ENCODE measurements at regions not wholly inside any gene's neighbourhood (a gene's known extent, or its start where the extent isn't known, plus 50 kb on each side); places are given as distances from the start of the nearest gene placed in this dataset.

DNA sequence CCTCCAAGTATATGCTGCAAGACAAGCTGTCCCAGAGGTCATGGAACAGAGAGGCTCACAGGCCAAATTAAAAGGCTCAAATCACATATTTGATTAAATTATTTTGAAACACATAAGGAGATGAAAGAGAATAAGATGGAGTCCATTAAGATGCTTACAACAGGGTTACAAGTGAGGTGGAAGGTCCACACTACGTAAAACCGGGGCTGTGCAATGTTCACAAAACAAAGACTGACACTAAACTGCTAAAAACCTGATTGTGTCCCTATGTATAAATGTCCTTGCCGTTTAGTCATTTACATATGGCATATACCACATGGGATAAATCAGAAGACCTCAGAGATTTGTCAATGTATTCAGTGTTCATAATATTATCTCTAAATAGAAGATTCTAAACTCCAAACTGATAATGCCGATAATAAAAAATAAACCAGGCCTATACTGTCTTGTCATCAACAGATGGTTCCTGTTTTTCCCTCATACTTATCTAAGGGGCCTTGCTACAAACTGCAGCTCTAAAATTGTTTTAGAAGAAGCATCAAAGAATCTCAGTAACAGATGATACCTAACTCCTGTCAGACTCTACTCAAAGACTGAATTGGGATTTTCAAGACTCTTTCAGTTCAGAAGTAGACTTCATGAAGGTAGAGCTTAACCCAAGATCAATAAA lies 51.8 kb upstream of the RIPOR2 start:
- H3K27me3 ChIP-seq (ENCODE audit: insufficient read depth, low read length), result no peaks in the 10 kb centered on the region
- no peak overlapping the region for H3K27ac ChIP-seq (ENCODE audit: low read depth, low read length)
- H3K9ac ChIP-seq (ENCODE audit: low read depth, low read length), result no peak overlapping the region
- H3K4me1 ChIP-seq (ENCODE audit: insufficient read depth, low read length), result peaks cover 23% of the 10 kb centered on the region
- H3K4me3 ChIP-seq (ENCODE audit: low read length), result no peak overlapping the region
- WGBS, result 97% methylated on average over 4 of the region's 4 CpGs
- H3K36me3 ChIP-seq (ENCODE audit: insufficient read depth, low read length), result peaks cover 5% of the 10 kb centered on the region; the same call in 1 of the 2 replicates
- H3K9me3 ChIP-seq (ENCODE audit: insufficient read depth, low read depth, low read length), result peaks cover 10% of the 10 kb centered on the region

DNA sequence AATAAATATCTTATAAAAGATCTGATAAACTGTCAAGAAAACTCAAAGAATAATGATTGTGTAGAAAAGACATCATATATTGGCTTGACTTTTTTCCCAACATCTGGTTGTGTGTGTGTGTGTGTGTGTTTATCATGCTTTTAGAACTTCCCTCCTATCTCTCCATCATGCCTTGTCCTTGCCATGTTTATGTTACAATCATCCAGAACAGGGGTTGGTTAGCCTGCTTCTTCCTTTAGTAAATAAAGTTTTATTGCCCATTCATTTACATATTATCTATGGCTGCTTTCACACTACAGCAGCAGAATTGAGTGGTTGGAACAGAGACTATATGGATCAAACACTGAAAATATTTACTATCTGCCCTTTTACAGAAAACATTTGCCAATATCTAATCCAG lies 52.8 kb upstream of the RIPOR2 start:
- peaks cover 15% of the 10 kb centered on the region for H3K4me1 ChIP-seq (ENCODE audit: insufficient read depth, low read length)
- no peak overlapping the region for H3K27ac ChIP-seq (ENCODE audit: low read depth, low read length)
- peaks cover 5% of the 10 kb centered on the region; the same call in 1 of the 2 replicates for H3K36me3 ChIP-seq (ENCODE audit: insufficient read depth, low read length)
- H3K9ac ChIP-seq (ENCODE audit: low read depth, low read length), result no peak overlapping the region
- H3K27me3 ChIP-seq (ENCODE audit: insufficient read depth, low read length), result no peaks in the 10 kb centered on the region
- H3K4me3 ChIP-seq (ENCODE audit: low read length), result no peak overlapping the region
- peaks cover 14% of the 10 kb centered on the region for H3K9me3 ChIP-seq (ENCODE audit: insufficient read depth, low read depth, low read length)

GRCh38 chr6:24990236-24990845 lies 54.6 kb upstream of the RIPOR2 start:
- Histone ChIP-seq H3K36me3 (ENCODE audit: insufficient read depth, low read length) (peaks cover 5% of the 10 kb centered on the region; the same call in 1 of the 2 replicates), H3K4me3 (ENCODE audit: low read length) (no peak overlapping the region), H3K27me3 (ENCODE audit: insufficient read depth, low read length) (no peaks in the 10 kb centered on the region), H3K27ac (ENCODE audit: low read depth, low read length) (no peak overlapping the region), H3K4me1 (ENCODE audit: insufficient read depth, low read length) (peaks cover 8% of the 10 kb centered on the region), H3K9me3 (ENCODE audit: insufficient read depth, low read depth, low read length) (peaks cover 14% of the 10 kb centered on the region), H3K9ac (ENCODE audit: low read depth, low read length) (no peak overlapping the region)
- 95% methylated on average over 7 of the region's 7 CpGs for WGBS

- Histone ChIP-seq H3K27me3 (ENCODE audit: insufficient read depth, low read length) (no peaks in the 10 kb centered on the region), H3K9me3 (ENCODE audit: insufficient read depth, low read depth, low read length) (peaks cover 14% of the 10 kb centered on the region), H3K9ac (ENCODE audit: low read depth, low read length) (no peak overlapping the region), H3K27ac (ENCODE audit: low read depth, low read length) (no peak overlapping the region), H3K4me1 (ENCODE audit: insufficient read depth, low read length) (no peaks in the 10 kb centered on the region), H3K4me3 (ENCODE audit: low read length) (no peak overlapping the region), H3K36me3 (ENCODE audit: insufficient read depth, low read length) (peaks cover 5% of the 10 kb centered on the region; the same call in 1 of the 2 replicates)
- 90% methylated on average over 4 of the region's 4 CpGs for WGBS
Observed at GRCh38 chr6:24990944-24991809, 55.4 kb upstream of the RIPOR2 start.

GRCh38 chr6:24991810-24992467 lies 56.2 kb upstream of the RIPOR2 start:
- Histone ChIP-seq H3K36me3 (ENCODE audit: insufficient read depth, low read length) (peaks cover 5% of the 10 kb centered on the region; the same call in 1 of the 2 replicates), H3K4me1 (ENCODE audit: insufficient read depth, low read length) (peaks cover 7% of the 10 kb centered on the region; the same call in 1 of the 2 replicates), H3K27me3 (ENCODE audit: insufficient read depth, low read length) (no peaks in the 10 kb centered on the region), H3K9me3 (ENCODE audit: insufficient read depth, low read depth, low read length) (peaks cover 14% of the 10 kb centered on the region), H3K4me3 (ENCODE audit: low read length) (no peak overlapping the region), H3K27ac (ENCODE audit: low read depth, low read length) (no peak overlapping the region), H3K9ac (ENCODE audit: low read depth, low read length) (no peak overlapping the region)
- WGBS, result 72% methylated on average over 5 of the region's 5 CpGs

- H3K4me3 ChIP-seq (ENCODE audit: low read length), result no peak overlapping the region
- peaks cover 29% of the 10 kb centered on the region for H3K4me1 ChIP-seq (ENCODE audit: insufficient read depth, low read length)
- H3K36me3 ChIP-seq (ENCODE audit: insufficient read depth, low read length), result no peaks in the 10 kb centered on the region
- no CpG with 5 or more reads among the region's 1 CpG for WGBS
- no peaks in the 10 kb centered on the region for H3K27me3 ChIP-seq (ENCODE audit: insufficient read depth, low read length)
- no peak overlapping the region for H3K9ac ChIP-seq (ENCODE audit: low read depth, low read length)
- peaks cover 5% of the 10 kb centered on the region; the same call in 1 of the 2 replicates for H3K9me3 ChIP-seq (ENCODE audit: insufficient read depth, low read depth, low read length)
- H3K27ac ChIP-seq (ENCODE audit: low read depth, low read length), result no peak overlapping the region
Observed at GRCh38 chr6:24994812-24995211, 59.1 kb upstream of the RIPOR2 start.

DNA sequence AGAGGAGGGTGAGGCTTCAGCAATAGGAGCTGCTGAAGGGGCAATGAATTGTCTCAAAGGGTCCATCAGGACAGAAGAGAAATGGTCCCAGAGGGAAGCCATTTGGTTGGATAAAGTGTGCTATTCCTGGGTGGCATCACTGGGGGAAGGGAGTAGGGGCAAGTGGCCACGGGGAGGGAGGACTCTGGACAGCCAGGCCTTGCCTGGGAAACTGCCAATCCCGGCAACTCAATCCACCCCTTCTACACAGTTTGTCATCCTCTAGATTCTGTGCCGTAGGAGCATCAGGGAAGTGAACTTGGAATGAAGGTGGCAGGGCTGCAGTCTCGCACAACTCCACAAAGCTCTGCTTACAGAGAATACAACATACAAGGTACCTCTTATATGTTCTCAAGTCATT lies 59.5 kb upstream of the RIPOR2 start:
- peaks cover 29% of the 10 kb centered on the region for H3K4me1 ChIP-seq (ENCODE audit: insufficient read depth, low read length)
- 100% methylated on average over 4 of the region's 4 CpGs for WGBS
- no peaks in the 10 kb centered on the region for H3K36me3 ChIP-seq (ENCODE audit: insufficient read depth, low read length)
- H3K9me3 ChIP-seq (ENCODE audit: insufficient read depth, low read depth, low read length), result peaks cover 5% of the 10 kb centered on the region; the same call in 1 of the 2 replicates
- no peak overlapping the region for H3K4me3 ChIP-seq (ENCODE audit: low read length)
- no peak overlapping the region for H3K9ac ChIP-seq (ENCODE audit: low read depth, low read length)
- H3K27ac ChIP-seq (ENCODE audit: low read depth, low read length), result no peak overlapping the region
- no peaks in the 10 kb centered on the region for H3K27me3 ChIP-seq (ENCODE audit: insufficient read depth, low read length)

GRCh38 chr6:24996269-24996836 lies 60.6 kb upstream of the RIPOR2 start:
- WGBS, result 97% methylated on average over 5 of the region's 5 CpGs
- peaks cover 5% of the 10 kb centered on the region; the same call in 1 of the 2 replicates for H3K9me3 ChIP-seq (ENCODE audit: insufficient read depth, low read depth, low read length)
- no peak overlapping the region for H3K9ac ChIP-seq (ENCODE audit: low read depth, low read length)
- H3K27me3 ChIP-seq (ENCODE audit: insufficient read depth, low read length), result no peaks in the 10 kb centered on the region
- peaks cover 29% of the 10 kb centered on the region for H3K4me1 ChIP-seq (ENCODE audit: insufficient read depth, low read length)
- H3K4me3 ChIP-seq (ENCODE audit: low read length), result no peak overlapping the region
- H3K27ac ChIP-seq (ENCODE audit: low read depth, low read length), result no peak overlapping the region
- no peaks in the 10 kb centered on the region for H3K36me3 ChIP-seq (ENCODE audit: insufficient read depth, low read length)

- H3K27ac ChIP-seq (ENCODE audit: low read depth, low read length), result no peak overlapping the region; the same call in 1 of the 2 replicates
- no peak overlapping the region for H3K4me3 ChIP-seq (ENCODE audit: low read length)
- no peaks in the 10 kb centered on the region for H3K36me3 ChIP-seq (ENCODE audit: insufficient read depth, low read length)
- H3K27me3 ChIP-seq (ENCODE audit: insufficient read depth, low read length), result no peaks in the 10 kb centered on the region
- peaks cover 29% of the 10 kb centered on the region for H3K4me1 ChIP-seq (ENCODE audit: insufficient read depth, low read length)
- peaks cover 5% of the 10 kb centered on the region; the same call in 1 of the 2 replicates for H3K9me3 ChIP-seq (ENCODE audit: insufficient read depth, low read depth, low read length)
- no peak overlapping the region for H3K9ac ChIP-seq (ENCODE audit: low read depth, low read length)
- 56% methylated on average over 1 of the region's 1 CpG for WGBS
Observed at GRCh38 chr6:24997231-24997630, 61.5 kb upstream of the RIPOR2 start.

- peaks cover 29% of the 10 kb centered on the region for H3K4me1 ChIP-seq (ENCODE audit: insufficient read depth, low read length)
- WGBS, result 67% methylated on average over 2 of the region's 3 CpGs
- H3K9ac ChIP-seq (ENCODE audit: low read depth, low read length), result no peak overlapping the region
- peaks cover under 1% of the 10 kb centered on the region; the same call in 1 of the 2 replicates for H3K9me3 ChIP-seq (ENCODE audit: insufficient read depth, low read depth, low read length)
- H3K4me3 ChIP-seq (ENCODE audit: low read length), result no peak overlapping the region
- H3K27ac ChIP-seq (ENCODE audit: low read depth, low read length), result peak overlapping the region; percentile 45; the same call in 1 of the 2 replicates
- no peaks in the 10 kb centered on the region for H3K27me3 ChIP-seq (ENCODE audit: insufficient read depth, low read length)
- H3K36me3 ChIP-seq (ENCODE audit: insufficient read depth, low read length), result no peaks in the 10 kb centered on the region
Observed at GRCh38 chr6:24997905-24998304, 62.1 kb upstream of the RIPOR2 start.

Data from HUES64 (cell line).